Astrocyte (in vitro differentiated cells and primary cell): ENCODE measurements at regions not wholly inside any gene's neighbourhood (a gene's known extent, or its start where the extent isn't known, plus 50 kb on each side); places are given as distances from the start of the nearest gene placed in this dataset.

Experiments
- DNase-seq: peaks from one replicate; pipeline ENCODE4 v3.0.0-alpha.2; 2010; ENCODE audit warnings: low read depth
- FAIRE-seq: peaks from 2 replicates; lab custom pipeline; 2011; peaks lifted over from hg19 to GRCh38; lab: Jason Lieb, UNC
- H2AFZ ChIP-seq: 2 replicates; pipeline ENCODE4 v1.6.0; 2012; ENCODE audit warnings: low read depth, low read length, inconsistent platforms
- H3K27ac ChIP-seq: 2 replicates; pipeline ENCODE4 v1.5.1; 2011; ENCODE audit warnings: low read depth, low read length, inconsistent platforms
- H3K27me3 ChIP-seq: 2 replicates; pipeline ENCODE4 v1.6.0; 2011; ENCODE audit warnings: low read length, inconsistent platforms; ENCODE audit not compliant: insufficient read depth
- H3K36me3 ChIP-seq: 2 replicates; pipeline ENCODE4 v1.5.1; 2011; ENCODE audit warnings: low read length, inconsistent platforms; ENCODE audit not compliant: insufficient read depth
- H3K4me1 ChIP-seq: 2 replicates; pipeline ENCODE4 v1.5.1; 2011; ENCODE audit warnings: low read length, inconsistent platforms; ENCODE audit not compliant: insufficient read depth
- H3K4me2 ChIP-seq: 2 replicates; pipeline ENCODE4 v1.6.0; 2012; ENCODE audit warnings: low read length, inconsistent platforms
- H3K4me3 ChIP-seq: 2 replicates; pipeline ENCODE4 v1.5.1; 2011; ENCODE audit warnings: low read depth, mild to moderate bottlenecking, low read length, inconsistent platforms; ENCODE audit not compliant: insufficient read depth
- H3K79me2 ChIP-seq: 2 replicates; pipeline ENCODE4 v1.6.0; 2012; ENCODE audit warnings: mild to moderate bottlenecking, low read length, inconsistent platforms; ENCODE audit not compliant: insufficient read depth
- H3K9ac ChIP-seq: 2 replicates; pipeline ENCODE4 v1.6.0; 2012; ENCODE audit warnings: mild to moderate bottlenecking, low read length, inconsistent platforms
- H3K9me3 ChIP-seq: 2 replicates; pipeline ENCODE4 v1.5.1; 2012; ENCODE audit warnings: low read depth, mild to moderate bottlenecking, low read length, inconsistent platforms; ENCODE audit not compliant: insufficient read depth
- H4K20me1 ChIP-seq: 2 replicates; pipeline ENCODE4 v1.6.0; 2012; ENCODE audit warnings: low read length, inconsistent platforms; ENCODE audit not compliant: insufficient read depth
- H3K27ac Mint-ChIP-seq: one replicate; pipeline ENCODE4 v1.8.0; 2021; ENCODE audit warnings: mild to moderate bottlenecking, mixed read lengths; ENCODE audit not compliant: unreplicated experiment
- H3K27me3 Mint-ChIP-seq: one replicate; pipeline ENCODE4 v1.8.0; 2021; ENCODE audit warnings: low read depth, mixed read lengths; ENCODE audit not compliant: unreplicated experiment
- H3K36me3 Mint-ChIP-seq: one replicate; pipeline ENCODE4 v1.8.0; 2021; ENCODE audit warnings: low read depth, mixed read lengths; ENCODE audit not compliant: unreplicated experiment
- H3K4me1 Mint-ChIP-seq: one replicate; pipeline ENCODE4 v1.8.0; 2021; ENCODE audit warnings: low read depth, mixed read lengths; ENCODE audit not compliant: unreplicated experiment
- H3K4me3 Mint-ChIP-seq: one replicate; pipeline ENCODE4 v1.8.0; 2021; ENCODE audit warnings: mild to moderate bottlenecking, moderate library complexity, mixed read lengths; ENCODE audit not compliant: unreplicated experiment
- H3K9me3 Mint-ChIP-seq: one replicate; pipeline ENCODE4 v1.8.0; 2021; ENCODE audit warnings: mild to moderate bottlenecking, mixed read lengths; ENCODE audit not compliant: unreplicated experiment
- CTCF ChIP-seq: IDR thresholded peaks from 2 replicates; pipeline ENCODE4 v1.5.1; 2011; ENCODE audit warnings: low read depth, mild to moderate bottlenecking, inconsistent platforms, low read length, moderate library complexity; ENCODE audit not compliant: insufficient read depth
- EZH2 ChIP-seq: IDR thresholded peaks from 2 replicates; pipeline ENCODE4 v1.6.1; 2012; ENCODE audit warnings: mild to moderate bottlenecking, low read length, inconsistent platforms; ENCODE audit not compliant: insufficient read depth

DNA sequence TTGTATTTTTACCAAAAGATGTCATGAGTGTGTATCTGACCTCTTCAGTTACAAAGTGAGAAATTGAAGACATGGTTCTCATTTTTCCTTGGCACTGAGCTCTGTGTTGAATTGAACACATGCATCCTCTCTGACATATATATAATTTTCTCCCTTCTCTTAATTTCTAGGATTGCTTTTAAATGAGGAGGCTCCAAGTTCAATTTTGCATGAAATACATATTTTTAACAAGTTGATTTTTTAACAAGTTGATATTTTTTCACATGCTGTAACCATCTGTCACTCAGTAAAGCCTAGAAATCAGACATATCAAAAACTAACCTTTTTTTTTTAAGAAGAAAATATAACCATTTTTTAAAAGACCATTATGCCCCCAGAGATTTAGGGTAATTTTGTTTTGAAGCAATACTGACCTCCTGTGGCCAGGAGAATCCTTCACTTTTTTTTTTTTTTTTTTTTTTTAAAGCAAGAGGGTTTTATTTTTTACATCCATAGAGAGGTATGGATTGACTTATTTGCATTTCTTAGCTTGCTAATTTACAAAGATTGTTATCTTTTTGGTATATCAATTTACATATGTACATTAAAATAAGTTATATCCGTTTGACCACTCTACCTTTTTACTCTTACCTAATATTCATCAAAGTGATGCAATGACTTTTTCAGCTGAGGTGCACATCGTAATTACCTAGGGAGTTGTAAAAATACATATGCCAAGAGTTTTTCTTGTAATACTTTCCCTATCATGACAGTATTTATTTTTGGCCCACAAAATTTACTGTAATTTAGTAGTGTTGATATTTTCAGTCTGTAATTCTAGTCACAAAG lies 161.8 kb downstream of the SOCS6 start:
- no peak overlapping the region for H3K4me3 Mint-ChIP-seq
- H3K27me3 ChIP-seq: no peaks in the 10 kb centered on the region
- H3K4me3 ChIP-seq: no peak overlapping the region
- no peak overlapping the region for H3K27ac ChIP-seq
- H4K20me1 ChIP-seq: no peaks in the 10 kb centered on the region
- TF ChIP-seq EZH2 (no peak), CTCF (peak; percentile 56)
- H3K27ac Mint-ChIP-seq: no peak overlapping the region
- H3K27me3 Mint-ChIP-seq: no peaks in the 10 kb centered on the region
- H3K4me2 ChIP-seq: no peak overlapping the region
- no peaks in the 10 kb centered on the region for H3K79me2 ChIP-seq
- no peaks in the 10 kb centered on the region for H3K4me1 Mint-ChIP-seq
- H3K9me3 Mint-ChIP-seq: peaks cover 1% of the 10 kb centered on the region
- DNase-seq (no peak), FAIRE-seq (no peak)
- H2AFZ ChIP-seq: no peak overlapping the region
- no peaks in the 10 kb centered on the region for H3K9me3 ChIP-seq
- H3K9ac ChIP-seq: no peak overlapping the region
- no peaks in the 10 kb centered on the region for H3K36me3 ChIP-seq
- H3K36me3 Mint-ChIP-seq: no peaks in the 10 kb centered on the region
- H3K4me1 ChIP-seq: no peaks in the 10 kb centered on the region

DNA sequence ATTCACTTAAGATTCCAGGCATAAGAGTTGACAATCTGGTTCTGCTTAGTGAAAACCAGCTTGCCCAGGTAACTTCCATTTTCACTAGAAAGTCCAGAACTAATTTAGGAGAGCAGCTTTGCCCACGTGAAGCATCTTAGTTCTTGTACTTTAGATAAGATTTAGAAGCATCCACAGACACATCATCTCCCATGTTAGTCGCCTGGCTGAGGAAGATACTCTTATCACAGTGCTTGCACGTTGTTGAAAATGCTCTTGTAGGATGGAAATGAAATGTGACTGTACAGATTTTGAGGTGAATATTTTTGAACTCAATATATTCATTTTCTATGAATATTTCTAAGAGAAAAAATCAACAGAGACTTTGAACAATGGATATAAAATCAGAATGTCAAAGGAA lies 159.7 kb downstream of the SOCS6 start:
- DNase-seq: no peak
- no peak overlapping the region for H3K4me2 ChIP-seq
- no peak overlapping the region for H3K9ac ChIP-seq
- H3K4me3 Mint-ChIP-seq: no peak overlapping the region
- H3K27ac Mint-ChIP-seq: no peak overlapping the region
- H3K9me3 Mint-ChIP-seq: peaks cover 8% of the 10 kb centered on the region
- H3K9me3 ChIP-seq: peaks cover 5% of the 10 kb centered on the region
- H4K20me1 ChIP-seq: no peaks in the 10 kb centered on the region
- peak; percentile 20 for FAIRE-seq
- no peaks in the 10 kb centered on the region for H3K36me3 ChIP-seq
- H3K79me2 ChIP-seq: no peaks in the 10 kb centered on the region
- H3K36me3 Mint-ChIP-seq: no peaks in the 10 kb centered on the region
- no peaks in the 10 kb centered on the region for H3K27me3 Mint-ChIP-seq
- H3K27me3 ChIP-seq: no peaks in the 10 kb centered on the region
- H3K4me1 Mint-ChIP-seq: no peaks in the 10 kb centered on the region
- TF ChIP-seq CTCF (no peak), EZH2 (no peak)
- no peak overlapping the region for H3K4me3 ChIP-seq
- H3K4me1 ChIP-seq: no peaks in the 10 kb centered on the region
- no peak overlapping the region for H3K27ac ChIP-seq
- H2AFZ ChIP-seq: no peak overlapping the region

DNA sequence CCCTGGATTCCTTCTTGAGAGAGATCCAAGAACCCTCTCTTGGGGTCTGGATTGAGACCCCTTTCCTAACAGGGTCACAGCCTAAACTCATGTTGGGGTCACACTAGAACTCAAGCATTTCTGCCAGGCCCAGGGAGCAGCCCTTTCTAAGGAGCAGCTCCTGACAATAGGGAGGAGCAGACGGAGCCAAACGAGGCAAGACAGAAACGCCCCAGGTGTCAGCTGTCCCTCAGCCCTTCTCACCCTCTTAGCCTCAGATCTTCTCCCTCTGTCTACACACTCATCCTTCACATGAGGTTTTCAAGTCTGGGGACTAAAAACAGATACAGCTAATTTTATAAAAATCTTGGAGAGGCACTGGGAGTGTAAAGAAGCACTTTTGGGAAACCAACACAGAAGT lies 157.2 kb downstream of the SOCS6 start:
- no peak overlapping the region for H3K4me3 ChIP-seq

More for the DNA sequence above, 157.2 kb downstream of the SOCS6 start:
- no peaks in the 10 kb centered on the region for H3K4me1 Mint-ChIP-seq
- peaks cover 4% of the 10 kb centered on the region for H3K36me3 Mint-ChIP-seq
- H3K9me3 Mint-ChIP-seq: peaks cover 19% of the 10 kb centered on the region
- Histone ChIP-seq H3K9ac (no peak overlapping the region), H4K20me1 (no peaks in the 10 kb centered on the region), H3K27ac (no peak overlapping the region), H3K9me3 (peaks cover 19% of the 10 kb centered on the region), H2AFZ (no peak overlapping the region), H3K36me3 (no peaks in the 10 kb centered on the region), H3K4me2 (no peak overlapping the region), H3K4me1 (no peaks in the 10 kb centered on the region), H3K79me2 (no peaks in the 10 kb centered on the region), H3K27me3 (no peaks in the 10 kb centered on the region)
- FAIRE-seq (no peak), DNase-seq (no peak)
- no peaks in the 10 kb centered on the region for H3K27me3 Mint-ChIP-seq
- TF ChIP-seq EZH2 (no peak), CTCF (no peak)
- no peak overlapping the region for H3K27ac Mint-ChIP-seq
- no peak overlapping the region for H3K4me3 Mint-ChIP-seq
